Keratinocyte (primary cell): ENCODE measurements at regions not wholly inside any gene's neighbourhood (a gene's known extent, or its start where the extent isn't known, plus 50 kb on each side); places are given as distances from the start of the nearest gene placed in this dataset.

Experiments
- DNase-seq: peaks from one replicate; pipeline ENCODE4 v3.0.0-alpha.2; 2011; ENCODE audit warnings: low read depth, missing footprints, low spot score
- FAIRE-seq: peaks from 2 replicates; lab custom pipeline; 2011; peaks lifted over from hg19 to GRCh38; lab: Jason Lieb, UNC
- H2AFZ ChIP-seq: 2 replicates; pipeline ENCODE4 v1.6.0; 2012; ENCODE audit warnings: low read length, control low read depth, inconsistent platforms; ENCODE audit not compliant: control insufficient read depth
- H3K27ac ChIP-seq: 2 replicates; pipeline ENCODE4 v1.5.1; 2011; ENCODE audit warnings: low read length; ENCODE audit not compliant: control insufficient read depth, insufficient read depth
- H3K27me3 ChIP-seq: 3 replicates; pipeline ENCODE4 v1.6.0; 2011; ENCODE audit warnings: low read length; ENCODE audit not compliant: control insufficient read depth, insufficient read depth; ENCODE audit errors: extremely low read depth
- H3K36me3 ChIP-seq, 2 experiments: 2 replicates in 1 of 2; 3 replicates in 1 of 2; pipeline ENCODE4 v1.5.1; 2011; ENCODE audit warnings: low read length in 2 of 2, mild to moderate bottlenecking in 1 of 2; ENCODE audit not compliant: control insufficient read depth in 2 of 2, insufficient read depth in 2 of 2; ENCODE audit errors: extremely low read depth in 1 of 2
- H3K4me1 ChIP-seq: 3 replicates; pipeline ENCODE4 v1.5.1; 2011; ENCODE audit warnings: low read length; ENCODE audit not compliant: control insufficient read depth, insufficient read depth; ENCODE audit errors: extremely low read depth
- H3K4me2 ChIP-seq: 3 replicates; pipeline ENCODE4 v1.6.0; 2011; ENCODE audit warnings: low read depth, low read length; ENCODE audit not compliant: control insufficient read depth, insufficient read depth; ENCODE audit errors: extremely low read depth
- H3K4me3 ChIP-seq, 3 experiments: fragments of 200-600 bp in 1 of 3; sonication (generic) in 1 of 3; 2 replicates in 2 of 3; 3 replicates in 1 of 3; pipeline ENCODE4 v1.5.1; 2011 to 2016; ENCODE audit warnings: low read length in 3 of 3, mild to moderate bottlenecking in 3 of 3, control low read depth in 2 of 3, inconsistent platforms in 1 of 3, low read depth in 1 of 3, mixed read lengths in 1 of 3, mixed run types in 1 of 3, moderate library complexity in 1 of 3; ENCODE audit not compliant: control insufficient read depth in 2 of 3, insufficient read depth in 2 of 3; ENCODE audit errors: extremely low read depth in 1 of 3
- H3K79me2 ChIP-seq: 2 replicates; pipeline ENCODE4 v1.6.0; 2012; ENCODE audit warnings: low read length; ENCODE audit not compliant: control insufficient read depth, insufficient read depth
- H3K9ac ChIP-seq: 3 replicates; pipeline ENCODE4 v1.6.0; 2011; ENCODE audit warnings: low read length; ENCODE audit not compliant: control insufficient read depth, insufficient read depth; ENCODE audit errors: extremely low read depth
- H3K9me1 ChIP-seq: 3 replicates; pipeline ENCODE4 v1.6.0; 2011; ENCODE audit warnings: low read length; ENCODE audit not compliant: control insufficient read depth, insufficient read depth; ENCODE audit errors: extremely low read depth
- H3K9me3 ChIP-seq: 2 replicates; pipeline ENCODE4 v1.5.1; 2012; ENCODE audit warnings: low read depth, low read length; ENCODE audit not compliant: control insufficient read depth
- H4K20me1 ChIP-seq: 3 replicates; pipeline ENCODE4 v1.6.0; 2011; ENCODE audit warnings: low read length; ENCODE audit not compliant: control insufficient read depth, insufficient read depth; ENCODE audit errors: extremely low read depth
- EZH2 ChIP-seq: IDR thresholded peaks from one replicate; pipeline ENCODE4 v1.6.1; 2012; ENCODE audit warnings: inconsistent platforms, mild to moderate bottlenecking, low read length, moderate library complexity
- dilution Hi-C: fragments of 300-500 bp; cut with MboI; formaldehyde crosslinking; loops from one replicate; pipeline ENCODE4 v1.7.0; 2020; ENCODE audit warnings: low sequenced_read_pairs; ENCODE audit not compliant: extremely low pct_ligation_motif_present
- TF ChIP-seq, protein P1 (sequence below), 3 experiments: IDR thresholded peaks in 1 of 3; conservative IDR thresholded peaks in 1 of 3; optimal IDR thresholded peaks in 1 of 3; 2 replicates in 2 of 3; 3 replicates in 1 of 3; pipeline versions ENCODE3 to v1.5.1; 2011; ENCODE audit warnings: low read length in 3 of 3, mild to moderate bottlenecking in 3 of 3, moderate library complexity in 2 of 3, control low read depth in 1 of 3, inconsistent platforms in 1 of 3; ENCODE audit not compliant: insufficient read depth in 2 of 3; ENCODE audit errors: extremely low read depth in 1 of 3

DNA sequence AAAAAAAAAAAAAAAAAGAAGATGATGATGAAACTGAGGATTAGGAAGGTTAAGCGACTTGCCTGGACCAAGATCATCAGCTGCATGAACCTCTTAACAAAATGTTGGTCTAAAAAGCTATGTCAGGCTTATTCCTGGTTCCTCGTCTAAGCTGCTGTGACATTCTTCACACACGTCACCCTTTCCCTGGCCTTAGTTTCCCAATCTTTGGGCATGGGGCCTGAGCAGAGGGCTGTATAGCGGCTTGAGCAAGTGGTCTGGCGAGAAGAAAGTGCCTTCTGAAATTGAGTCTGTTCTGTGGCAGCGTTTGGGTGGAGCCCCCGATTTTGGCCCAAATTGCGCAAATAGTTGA, 58.7 kb upstream of the CCND2 start:
- dilution Hi-C loops, result no loop called here
- Histone ChIP-seq H3K9me1 (no peaks in the 10 kb centered on the region), H3K4me3 (no peak overlapping the region), H4K20me1 (no peaks in the 10 kb centered on the region), H3K4me1 (peaks cover 16% of the 10 kb centered on the region), H3K4me2 (no peak overlapping the region), H3K9ac (no peak overlapping the region), H3K79me2 (no peaks in the 10 kb centered on the region), H2AFZ (no peak overlapping the region), H3K27ac (no peak overlapping the region), H3K9me3 (no peaks in the 10 kb centered on the region), H3K36me3 (no peaks in the 10 kb centered on the region), H3K27me3 (no peaks in the 10 kb centered on the region)
- TF ChIP-seq EZH2, result no peak
- TF ChIP-seq, protein P1, sequence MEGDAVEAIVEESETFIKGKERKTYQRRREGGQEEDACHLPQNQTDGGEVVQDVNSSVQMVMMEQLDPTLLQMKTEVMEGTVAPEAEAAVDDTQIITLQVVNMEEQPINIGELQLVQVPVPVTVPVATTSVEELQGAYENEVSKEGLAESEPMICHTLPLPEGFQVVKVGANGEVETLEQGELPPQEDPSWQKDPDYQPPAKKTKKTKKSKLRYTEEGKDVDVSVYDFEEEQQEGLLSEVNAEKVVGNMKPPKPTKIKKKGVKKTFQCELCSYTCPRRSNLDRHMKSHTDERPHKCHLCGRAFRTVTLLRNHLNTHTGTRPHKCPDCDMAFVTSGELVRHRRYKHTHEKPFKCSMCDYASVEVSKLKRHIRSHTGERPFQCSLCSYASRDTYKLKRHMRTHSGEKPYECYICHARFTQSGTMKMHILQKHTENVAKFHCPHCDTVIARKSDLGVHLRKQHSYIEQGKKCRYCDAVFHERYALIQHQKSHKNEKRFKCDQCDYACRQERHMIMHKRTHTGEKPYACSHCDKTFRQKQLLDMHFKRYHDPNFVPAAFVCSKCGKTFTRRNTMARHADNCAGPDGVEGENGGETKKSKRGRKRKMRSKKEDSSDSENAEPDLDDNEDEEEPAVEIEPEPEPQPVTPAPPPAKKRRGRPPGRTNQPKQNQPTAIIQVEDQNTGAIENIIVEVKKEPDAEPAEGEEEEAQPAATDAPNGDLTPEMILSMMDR (optimal IDR thresholded peaks at IDR 0.05 in 1 of 3, IDR thresholded peaks at IDR 0.05 in 1 of 3, conservative IDR thresholded peaks at IDR 0.05 in 1 of 3; ENCODE audit: extremely low read depth in 1 of 3, insufficient read depth in 2 of 3, low read length in 3 of 3), result no peak
- FAIRE-seq (no peak), DNase-seq (no peak)

DNA sequence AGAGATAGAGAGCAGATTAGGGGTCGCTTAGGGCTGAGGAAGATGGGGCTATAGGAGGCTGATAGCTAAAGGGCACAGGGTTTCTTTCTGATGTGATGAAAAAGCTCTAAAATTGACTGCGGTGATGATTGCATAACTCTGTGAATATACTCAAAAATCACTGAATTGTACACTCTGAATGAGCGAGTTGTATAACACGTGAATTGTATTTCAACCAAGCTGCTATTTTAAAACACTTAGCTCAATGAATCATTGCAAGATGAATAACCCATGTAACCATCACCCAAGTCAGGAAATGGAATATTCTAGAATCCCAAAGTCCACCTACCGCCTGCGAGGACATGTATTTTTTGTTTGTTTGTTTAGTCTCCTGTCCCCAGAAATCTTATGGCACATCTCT, 60.1 kb upstream of the CCND2 start:
- Histone ChIP-seq H3K79me2 (no peaks in the 10 kb centered on the region), H3K36me3 (no peaks in the 10 kb centered on the region), H3K9me3 (no peaks in the 10 kb centered on the region), H3K4me1 (peaks cover 16% of the 10 kb centered on the region), H3K9ac (no peak overlapping the region), H3K27me3 (peaks cover 4% of the 10 kb centered on the region), H2AFZ (no peak overlapping the region), H3K4me2 (no peak overlapping the region), H3K9me1 (no peaks in the 10 kb centered on the region), H3K4me3 (no peak overlapping the region), H3K27ac (no peak overlapping the region), H4K20me1 (no peaks in the 10 kb centered on the region)
- dilution Hi-C loops, result no loop called here
- TF ChIP-seq EZH2, result no peak
- TF ChIP-seq, protein P1 (optimal IDR thresholded peaks at IDR 0.05 in 1 of 3, IDR thresholded peaks at IDR 0.05 in 1 of 3, conservative IDR thresholded peaks at IDR 0.05 in 1 of 3; ENCODE audit: extremely low read depth in 1 of 3, insufficient read depth in 2 of 3, low read length in 3 of 3), result no peak
- no peak for DNase-seq
- no peak for FAIRE-seq
